Retinal pigment epithelial cell (primary cell): ENCODE measurements at regions not wholly inside any gene's neighbourhood (a gene's known extent, or its start where the extent isn't known, plus 50 kb on each side); places are given as distances from the start of the nearest gene placed in this dataset.

Source experiments
- DNase-seq: peaks from one replicate; pipeline ENCODE4 v3.0.0-alpha.2; 2010; ENCODE audit warnings: low read depth
- H3K4me3 ChIP-seq: 2 replicates; pipeline ENCODE4 v1.5.1; 2011; ENCODE audit warnings: mild to moderate bottlenecking, low read length, control low read depth, moderate library complexity
- TF ChIP-seq, protein P1 (sequence below): conservative IDR thresholded peaks from 2 replicates; pipeline ENCODE4 v1.5.1; 2011; ENCODE audit warnings: low read depth, low read length, control low read depth, inconsistent platforms

GRCh38 chr11:21636561-21636960, 556.3 kb upstream of the ANO5 start:
- no peak overlapping the region for H3K4me3 ChIP-seq
- TF ChIP-seq, protein P1, sequence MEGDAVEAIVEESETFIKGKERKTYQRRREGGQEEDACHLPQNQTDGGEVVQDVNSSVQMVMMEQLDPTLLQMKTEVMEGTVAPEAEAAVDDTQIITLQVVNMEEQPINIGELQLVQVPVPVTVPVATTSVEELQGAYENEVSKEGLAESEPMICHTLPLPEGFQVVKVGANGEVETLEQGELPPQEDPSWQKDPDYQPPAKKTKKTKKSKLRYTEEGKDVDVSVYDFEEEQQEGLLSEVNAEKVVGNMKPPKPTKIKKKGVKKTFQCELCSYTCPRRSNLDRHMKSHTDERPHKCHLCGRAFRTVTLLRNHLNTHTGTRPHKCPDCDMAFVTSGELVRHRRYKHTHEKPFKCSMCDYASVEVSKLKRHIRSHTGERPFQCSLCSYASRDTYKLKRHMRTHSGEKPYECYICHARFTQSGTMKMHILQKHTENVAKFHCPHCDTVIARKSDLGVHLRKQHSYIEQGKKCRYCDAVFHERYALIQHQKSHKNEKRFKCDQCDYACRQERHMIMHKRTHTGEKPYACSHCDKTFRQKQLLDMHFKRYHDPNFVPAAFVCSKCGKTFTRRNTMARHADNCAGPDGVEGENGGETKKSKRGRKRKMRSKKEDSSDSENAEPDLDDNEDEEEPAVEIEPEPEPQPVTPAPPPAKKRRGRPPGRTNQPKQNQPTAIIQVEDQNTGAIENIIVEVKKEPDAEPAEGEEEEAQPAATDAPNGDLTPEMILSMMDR = no peak
- DNase-seq = no peak

- no peak for DNase-seq
- no peak overlapping the region for H3K4me3 ChIP-seq
- TF ChIP-seq, protein P1 = no peak
Observed at GRCh38 chr11:21640491-21640890, 552.4 kb upstream of the ANO5 start.

GRCh38 chr11:21641869-21642268, 551.0 kb upstream of the ANO5 start:
- DNase-seq = no peak
- TF ChIP-seq, protein P1 = no peak
- no peak overlapping the region for H3K4me3 ChIP-seq

GRCh38 chr11:21646351-21646750, 546.5 kb upstream of the ANO5 start:
- H3K4me3 ChIP-seq = no peak overlapping the region
- no peak for DNase-seq
- TF ChIP-seq, protein P1 = no peak

DNA sequence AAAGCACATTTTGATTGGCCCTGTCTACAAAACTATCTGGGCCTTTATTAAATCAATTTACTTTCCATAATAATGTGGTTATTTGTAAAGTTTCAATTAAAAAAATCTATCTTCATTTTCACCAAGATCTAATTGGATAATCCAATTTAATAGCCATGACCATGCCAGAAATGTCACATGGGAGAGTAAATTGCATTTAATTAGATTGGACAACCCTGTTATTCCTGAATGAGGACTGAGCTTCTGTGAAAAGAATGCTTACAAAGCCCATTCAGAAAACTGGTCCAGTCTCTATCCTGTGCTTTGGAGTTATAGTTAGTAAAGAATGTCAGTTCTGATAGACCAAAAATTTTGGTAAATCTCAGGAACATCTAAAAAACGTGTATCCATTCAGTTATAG, 541.9 kb upstream of the ANO5 start:
- TF ChIP-seq, protein P1 = no peak
- no peak overlapping the region for H3K4me3 ChIP-seq
- no peak for DNase-seq

DNA sequence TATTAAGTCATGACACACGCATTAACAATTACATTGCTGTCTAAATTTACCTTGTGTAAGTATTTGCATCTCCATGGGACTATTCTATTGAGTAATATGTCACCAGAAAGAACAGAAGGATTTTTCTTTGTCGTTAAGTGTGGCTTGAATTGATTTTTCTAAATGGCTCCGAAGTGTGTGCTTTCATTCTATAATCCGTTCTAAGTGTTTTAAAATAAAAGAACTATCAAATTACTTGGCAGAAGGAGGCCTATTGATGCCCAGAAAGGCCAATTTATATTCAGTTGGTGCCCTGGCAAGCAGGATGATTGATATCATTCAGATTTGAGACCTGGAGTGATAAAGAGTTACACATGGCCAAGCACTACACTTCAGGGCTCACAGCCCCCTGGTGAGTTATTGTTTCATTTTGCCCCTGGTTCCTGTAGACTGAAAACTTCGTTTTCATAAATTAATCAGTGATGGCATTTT, 538.9 kb upstream of the ANO5 start:
- no peak for DNase-seq
- TF ChIP-seq, protein P1 = no peak

GRCh38 chr11:21656065-21656464, 536.8 kb upstream of the ANO5 start:
- no peak for DNase-seq
- H3K4me3 ChIP-seq = no peak overlapping the region
- TF ChIP-seq, protein P1 = no peak

More for the DNA sequence above, 538.9 kb upstream of the ANO5 start:
- no peak overlapping the region for H3K4me3 ChIP-seq
